ENCODE measurements at regions not wholly inside any gene's neighbourhood (a gene's known extent, or its start where the extent isn't known, plus 50 kb on each side); places are given as distances from the start of the nearest gene placed in this dataset.

GRCh38 chr6:93822434-93823265, 403.3 kb upstream of the EPHA7 start:
- H3K4me1 Mint-ChIP-seq, result peaks cover 7% of the 10 kb centered on the region
- TF ChIP-seq, protein P1, sequence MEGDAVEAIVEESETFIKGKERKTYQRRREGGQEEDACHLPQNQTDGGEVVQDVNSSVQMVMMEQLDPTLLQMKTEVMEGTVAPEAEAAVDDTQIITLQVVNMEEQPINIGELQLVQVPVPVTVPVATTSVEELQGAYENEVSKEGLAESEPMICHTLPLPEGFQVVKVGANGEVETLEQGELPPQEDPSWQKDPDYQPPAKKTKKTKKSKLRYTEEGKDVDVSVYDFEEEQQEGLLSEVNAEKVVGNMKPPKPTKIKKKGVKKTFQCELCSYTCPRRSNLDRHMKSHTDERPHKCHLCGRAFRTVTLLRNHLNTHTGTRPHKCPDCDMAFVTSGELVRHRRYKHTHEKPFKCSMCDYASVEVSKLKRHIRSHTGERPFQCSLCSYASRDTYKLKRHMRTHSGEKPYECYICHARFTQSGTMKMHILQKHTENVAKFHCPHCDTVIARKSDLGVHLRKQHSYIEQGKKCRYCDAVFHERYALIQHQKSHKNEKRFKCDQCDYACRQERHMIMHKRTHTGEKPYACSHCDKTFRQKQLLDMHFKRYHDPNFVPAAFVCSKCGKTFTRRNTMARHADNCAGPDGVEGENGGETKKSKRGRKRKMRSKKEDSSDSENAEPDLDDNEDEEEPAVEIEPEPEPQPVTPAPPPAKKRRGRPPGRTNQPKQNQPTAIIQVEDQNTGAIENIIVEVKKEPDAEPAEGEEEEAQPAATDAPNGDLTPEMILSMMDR (IDR thresholded peaks at IDR 0.05; ENCODE audit: unreplicated experiment), result no peak
- no peak overlapping the region for H3K27ac Mint-ChIP-seq
- DNase-seq (ENCODE audit: low spot score in 2 of 2, unreplicated experiment in 2 of 2), result no peak
- H3K9me3 Mint-ChIP-seq, result no peaks in the 10 kb centered on the region
- no peaks in the 10 kb centered on the region for H3K27me3 Mint-ChIP-seq (ENCODE audit: low read depth)
- no peaks in the 10 kb centered on the region for H3K36me3 Mint-ChIP-seq
- no peak overlapping the region for H3K4me3 Mint-ChIP-seq

DNA sequence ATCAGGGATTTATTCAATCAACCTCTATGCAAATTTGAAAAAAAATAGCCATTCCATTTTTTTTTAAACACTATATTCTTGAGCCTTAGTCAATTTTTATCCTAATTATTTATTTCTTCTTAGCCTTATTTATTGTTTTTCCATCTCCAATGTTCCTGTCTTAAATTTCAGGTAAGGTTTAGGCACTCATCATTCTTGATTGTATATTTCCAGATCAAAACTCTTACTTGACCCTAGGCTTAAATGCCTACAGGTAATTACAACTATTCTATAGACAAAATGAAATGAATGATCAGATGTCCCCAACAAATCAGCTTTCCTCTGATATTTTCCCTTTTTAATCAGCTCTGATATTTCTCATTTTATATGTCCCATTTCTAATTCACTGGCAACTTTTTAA, 402.6 kb upstream of the EPHA7 start:
- Mint-ChIP-seq H3K4me1 (peaks cover 7% of the 10 kb centered on the region), H3K27ac (no peak overlapping the region), H3K4me3 (no peak overlapping the region), H3K27me3 (ENCODE audit: low read depth) (no peaks in the 10 kb centered on the region), H3K9me3 (no peaks in the 10 kb centered on the region), H3K36me3 (no peaks in the 10 kb centered on the region)
- no peak for DNase-seq (ENCODE audit: low spot score in 2 of 2, unreplicated experiment in 2 of 2)
- TF ChIP-seq, protein P1 (IDR thresholded peaks at IDR 0.05; ENCODE audit: unreplicated experiment), result no peak

DNA sequence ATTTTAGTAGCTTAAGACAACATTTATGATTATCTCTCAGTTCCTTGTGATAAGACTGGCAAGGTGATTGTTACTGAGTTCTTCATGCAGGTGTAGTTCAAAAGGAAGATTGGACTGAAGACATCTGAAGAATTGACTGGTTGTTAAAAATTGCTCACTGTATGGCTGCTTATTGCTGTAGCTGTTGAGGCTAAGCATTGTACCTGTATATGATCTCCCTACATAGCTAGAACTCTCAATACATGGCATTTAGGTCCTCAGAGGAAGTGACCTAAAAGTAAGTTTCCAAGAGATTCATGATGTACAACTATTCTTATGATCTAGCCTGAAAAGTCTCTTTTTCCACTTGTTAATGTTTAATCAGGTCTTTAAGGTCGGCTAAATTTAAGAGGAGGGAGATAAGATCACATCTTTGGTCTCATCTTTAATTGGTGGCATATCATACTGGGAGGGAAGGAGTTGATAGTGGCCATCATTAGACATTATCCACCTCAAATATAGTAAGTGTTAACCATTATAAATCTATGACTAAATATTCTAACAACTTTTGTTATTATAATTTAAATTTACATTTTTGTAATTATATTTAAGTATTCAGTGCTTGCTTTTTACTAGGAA, 401.2 kb upstream of the EPHA7 start:
- no peaks in the 10 kb centered on the region for H3K27me3 Mint-ChIP-seq (ENCODE audit: low read depth)
- H3K4me1 Mint-ChIP-seq, result peaks cover 7% of the 10 kb centered on the region
- no peaks in the 10 kb centered on the region for H3K36me3 Mint-ChIP-seq
- no peaks in the 10 kb centered on the region for H3K9me3 Mint-ChIP-seq
- no peak for DNase-seq (ENCODE audit: low spot score in 2 of 2, unreplicated experiment in 2 of 2)
- TF ChIP-seq, protein P1 (IDR thresholded peaks at IDR 0.05; ENCODE audit: unreplicated experiment), result no peak
- H3K4me3 Mint-ChIP-seq, result no peak overlapping the region
- no peak overlapping the region for H3K27ac Mint-ChIP-seq

DNA sequence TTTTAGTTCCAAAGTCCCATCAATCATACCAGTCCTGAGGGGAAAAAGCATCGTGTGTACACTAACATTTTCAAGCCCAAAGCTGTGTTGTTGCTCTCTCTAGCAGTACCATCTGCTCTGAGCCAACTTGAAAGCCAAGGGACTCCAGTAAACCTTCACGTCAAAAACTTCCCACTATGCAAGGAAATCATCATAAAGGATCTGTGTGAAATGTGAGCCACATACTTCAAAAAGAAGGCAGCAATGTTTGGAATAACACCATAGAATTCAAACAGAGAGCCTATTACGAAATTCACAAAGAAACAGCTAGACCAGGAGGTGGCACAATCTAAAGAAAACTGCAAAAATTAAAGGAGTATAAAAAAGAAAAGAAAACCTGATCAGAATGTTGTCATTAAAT, 399.8 kb upstream of the EPHA7 start:
- Mint-ChIP-seq H3K9me3 (no peaks in the 10 kb centered on the region), H3K27me3 (ENCODE audit: low read depth) (no peaks in the 10 kb centered on the region), H3K4me1 (peaks cover 7% of the 10 kb centered on the region), H3K4me3 (no peak overlapping the region), H3K27ac (no peak overlapping the region), H3K36me3 (no peaks in the 10 kb centered on the region)
- TF ChIP-seq, protein P1 (IDR thresholded peaks at IDR 0.05; ENCODE audit: unreplicated experiment), result no peak
- no peak for DNase-seq (ENCODE audit: low spot score in 2 of 2, unreplicated experiment in 2 of 2)

GRCh38 chr6:93817937-93818336, 398.6 kb upstream of the EPHA7 start:
- TF ChIP-seq, protein P1 (IDR thresholded peaks at IDR 0.05; ENCODE audit: unreplicated experiment), result no peak
- H3K4me1 Mint-ChIP-seq, result peaks cover 7% of the 10 kb centered on the region
- H3K36me3 Mint-ChIP-seq, result no peaks in the 10 kb centered on the region
- no peak for DNase-seq (ENCODE audit: low spot score in 2 of 2, unreplicated experiment in 2 of 2)
- H3K9me3 Mint-ChIP-seq, result peaks cover 4% of the 10 kb centered on the region
- no peaks in the 10 kb centered on the region for H3K27me3 Mint-ChIP-seq (ENCODE audit: low read depth)
- H3K27ac Mint-ChIP-seq, result no peak overlapping the region
- no peak overlapping the region for H3K4me3 Mint-ChIP-seq
